GM18873 (cell line): ENCODE measurements at regions not wholly inside any gene's neighbourhood (a gene's known extent, or its start where the extent isn't known, plus 50 kb on each side); places are given as distances from the start of the nearest gene placed in this dataset.

Source experiments
- ATAC-seq: cut with Tn5 transposase; IDR thresholded peaks from one replicate; pipeline ENCODE4 v1.9.1; 2021; ENCODE audit warnings: mild to moderate bottlenecking, moderate library complexity, moderate number of reproducible peaks; ENCODE audit not compliant: unreplicated experiment, low FRiP score

- no peak for ATAC-seq
Measured at GRCh38 chr10:131758939-131759301, 141.9 kb upstream of the PPP2R2D start.

- ATAC-seq = no peak
Measured at GRCh38 chr10:131759347-131759746, 141.5 kb upstream of the PPP2R2D start.

GRCh38 chr10:131760416-131761166, 140.2 kb upstream of the PPP2R2D start:
- ATAC-seq = no peak

GRCh38 chr10:131762789-131763696, 137.8 kb upstream of the PPP2R2D start:
- ATAC-seq = no peak

GRCh38 chr10:131764929-131765328, 135.9 kb upstream of the PPP2R2D start:
- no peak for ATAC-seq

GRCh38 chr10:131766096-131766495, 134.7 kb upstream of the PPP2R2D start:
- no peak for ATAC-seq

GRCh38 chr10:131767716-131768115, 133.1 kb upstream of the PPP2R2D start:
- no peak for ATAC-seq

- ATAC-seq = no peak
Measured at GRCh38 chr10:131769571-131770410, 131.0 kb upstream of the PPP2R2D start.

- ATAC-seq = no peak
Measured at GRCh38 chr10:131770946-131771633, 129.7 kb upstream of the PPP2R2D start.

- no peak for ATAC-seq
Measured at GRCh38 chr10:131771634-131772358, 129.0 kb upstream of the PPP2R2D start.

GRCh38 chr10:131772441-131772840, 128.4 kb upstream of the PPP2R2D start:
- no peak for ATAC-seq

GRCh38 chr10:131773370-131774343, 127.2 kb upstream of the PPP2R2D start:
- no peak for ATAC-seq

GRCh38 chr10:131774681-131775085, 126.1 kb upstream of the PPP2R2D start:
- ATAC-seq = no peak

GRCh38 chr10:131775433-131775832, 125.4 kb upstream of the PPP2R2D start:
- no peak for ATAC-seq

- no peak for ATAC-seq
Measured at GRCh38 chr10:131775833-131776232, 125.0 kb upstream of the PPP2R2D start.

GRCh38 chr10:131776496-131776895, 124.3 kb upstream of the PPP2R2D start:
- ATAC-seq = no peak

- no peak for ATAC-seq
Measured at GRCh38 chr10:131777162-131777561, 123.6 kb upstream of the PPP2R2D start.

- ATAC-seq = no peak
Measured at GRCh38 chr10:131777921-131778320, 122.9 kb upstream of the PPP2R2D start.
